Dendritic cell treated with granulocyte-macrophage colony-stimulating factor and Interleukin-4, amounts not matched to agents 40 ng/mL and 50 ng/mL, for 4 days (primary cell): ENCODE measurements at regions not wholly inside any gene's neighbourhood (a gene's known extent, or its start where the extent isn't known, plus 50 kb on each side); places are given as distances from the start of the nearest gene placed in this dataset.
"Not testable (repeated sequence)": the region's sequence is repeated elsewhere in the genome, so short reads cannot be mapped to it uniquely, and the experiment has no call there.

ENCODE experiments used
- H3K27ac Mint-ChIP-seq: one replicate; pipeline ENCODE4 v1.8.0; 2022; ENCODE audit warnings: mild to moderate bottlenecking, mixed read lengths
- H3K27me3 Mint-ChIP-seq: one replicate; pipeline ENCODE4 v1.8.0; 2022; ENCODE audit warnings: mild to moderate bottlenecking, mixed read lengths
- H3K36me3 Mint-ChIP-seq: one replicate; pipeline ENCODE4 v1.8.0; 2022; ENCODE audit warnings: low read depth, mixed read lengths
- H3K4me1 Mint-ChIP-seq: one replicate; pipeline ENCODE4 v1.8.0; 2022; ENCODE audit warnings: low read depth, mixed read lengths
- H3K4me3 Mint-ChIP-seq: one replicate; pipeline ENCODE4 v1.8.0; 2022; ENCODE audit warnings: mild to moderate bottlenecking, moderate library complexity, mixed read lengths
- H3K9me3 Mint-ChIP-seq: one replicate; pipeline ENCODE4 v1.8.0; 2022; ENCODE audit warnings: mixed read lengths
- intact Hi-C: fragments of 100-400 bp; cut with micrococcal nuclease; formaldehyde crosslinking; loops from one replicate; pipeline ENCODE4 v1.15.0; 2022

DNA sequence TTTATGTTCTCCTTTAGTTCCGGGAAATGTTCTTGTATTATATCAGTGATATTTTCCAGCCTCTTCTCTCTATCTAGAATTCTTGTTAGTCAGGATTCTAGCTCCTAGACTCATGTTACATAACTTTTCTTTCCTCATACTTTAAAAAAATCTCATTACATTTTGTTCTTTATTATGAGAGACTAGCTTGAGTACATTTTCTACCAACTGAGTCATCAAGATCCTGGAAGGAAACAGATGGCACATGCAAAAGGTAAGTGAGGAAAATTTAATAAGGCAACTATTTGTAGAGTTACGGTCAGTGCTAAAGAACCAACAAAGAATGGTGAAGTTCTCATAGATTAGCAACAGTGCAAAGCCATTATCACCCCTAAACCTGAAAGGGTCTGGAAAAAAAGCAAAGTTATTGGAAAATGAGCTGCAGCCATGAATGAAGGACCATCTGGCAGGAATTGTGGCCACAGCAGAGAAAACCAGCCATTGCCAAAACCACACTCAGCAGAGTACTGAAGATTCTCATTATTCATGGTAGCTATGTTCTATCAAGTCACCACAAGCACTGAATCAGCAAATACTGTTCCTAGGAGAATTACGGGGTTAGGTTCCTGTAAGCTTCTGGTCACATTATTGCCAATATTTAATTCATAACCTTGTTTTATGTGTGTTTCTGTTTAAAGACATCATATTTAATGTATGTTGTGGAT, 98.3 kb upstream of the C7orf33 start:
- peaks cover 10% of the 10 kb centered on the region for H3K27me3 Mint-ChIP-seq
- no peak overlapping the region for H3K27ac Mint-ChIP-seq
- no peak overlapping the region for H3K4me3 Mint-ChIP-seq
- intact Hi-C loops, result no loop called here
- H3K36me3 Mint-ChIP-seq, result no peaks in the 10 kb centered on the region
- no peaks in the 10 kb centered on the region for H3K9me3 Mint-ChIP-seq
- no peaks in the 10 kb centered on the region for H3K4me1 Mint-ChIP-seq

DNA sequence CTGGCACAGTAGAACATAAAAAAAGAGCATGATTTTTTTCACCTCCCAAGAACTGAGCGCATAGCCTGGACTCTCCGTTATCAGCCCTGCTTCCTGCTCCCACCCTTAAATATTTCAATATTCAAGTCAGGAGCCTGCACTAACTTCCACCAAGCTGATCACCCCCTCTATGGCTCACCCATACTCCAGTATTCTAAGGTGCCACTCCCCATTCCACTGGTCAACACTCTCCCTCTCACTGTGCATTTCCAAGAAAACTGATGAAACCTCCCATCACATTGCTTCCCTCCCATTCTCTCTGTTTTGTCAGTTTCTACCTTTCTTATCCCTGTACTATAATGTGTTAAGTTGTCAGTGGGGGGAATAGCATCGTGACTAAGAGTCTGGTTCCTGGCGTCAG, 95.0 kb upstream of the C7orf33 start:
- intact Hi-C loops, result no loop called here
- H3K4me1 Mint-ChIP-seq, result no peaks in the 10 kb centered on the region
- no peak overlapping the region for H3K27ac Mint-ChIP-seq
- no peak overlapping the region for H3K4me3 Mint-ChIP-seq
- peaks cover 14% of the 10 kb centered on the region for H3K27me3 Mint-ChIP-seq
- no peaks in the 10 kb centered on the region for H3K9me3 Mint-ChIP-seq
- no peaks in the 10 kb centered on the region for H3K36me3 Mint-ChIP-seq

DNA sequence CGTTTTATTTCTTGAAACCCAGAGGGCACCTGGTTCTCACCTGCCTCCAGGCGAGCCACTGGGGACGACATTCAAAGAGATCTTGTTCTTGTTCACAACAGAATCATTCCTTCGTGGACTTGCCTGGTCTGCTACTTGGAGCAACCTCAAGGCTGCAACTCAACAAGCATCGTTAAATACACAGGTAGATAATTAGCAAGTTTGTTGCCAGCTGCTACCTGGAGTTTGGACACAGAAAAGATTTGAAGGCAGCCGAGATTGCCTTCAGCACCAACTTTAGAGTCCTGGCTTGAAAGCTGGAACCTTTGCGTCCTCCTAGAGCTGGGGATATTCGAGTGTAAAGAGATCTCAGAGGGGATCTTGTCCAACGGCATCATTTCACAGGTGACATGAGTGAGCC, 89.6 kb upstream of the C7orf33 start:
- H3K36me3 Mint-ChIP-seq, result no peaks in the 10 kb centered on the region
- peaks cover 19% of the 10 kb centered on the region for H3K27me3 Mint-ChIP-seq
- H3K4me3 Mint-ChIP-seq, result no peak overlapping the region
- H3K4me1 Mint-ChIP-seq, result no peaks in the 10 kb centered on the region
- intact Hi-C loops, result loop anchor here (10.0 kb wide), 1 partner anchor 594 kb away; the partner anchor contains the start of gene ZNF786
- H3K27ac Mint-ChIP-seq, result no peak overlapping the region
- no peaks in the 10 kb centered on the region for H3K9me3 Mint-ChIP-seq

DNA sequence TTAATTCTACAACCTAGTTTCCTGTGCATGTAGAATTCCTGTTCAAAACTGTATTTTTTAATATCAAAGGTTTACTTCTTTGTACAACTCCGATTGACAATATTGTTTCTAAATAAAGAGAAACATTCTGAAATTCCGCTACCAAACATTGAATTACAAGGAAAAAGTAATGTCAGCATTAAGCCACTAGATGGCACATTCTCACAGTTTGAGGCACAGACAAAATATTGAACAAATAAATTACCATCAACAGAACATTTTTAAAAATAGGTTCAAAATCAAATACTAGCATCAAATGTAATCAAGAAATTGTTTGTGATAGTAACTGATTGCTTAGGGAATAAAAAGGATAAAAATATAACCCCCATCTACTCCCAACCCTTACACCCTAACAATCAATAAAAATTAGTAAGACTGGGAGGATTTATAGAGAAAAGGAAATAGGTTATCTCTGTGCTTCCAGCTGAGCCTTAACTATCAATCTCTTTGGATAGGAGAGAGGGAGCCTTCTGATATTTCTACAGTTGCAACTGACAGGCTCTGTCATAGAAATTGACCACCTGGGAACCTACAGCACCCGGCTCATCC, 86.6 kb upstream of the C7orf33 start:
- H3K4me3 Mint-ChIP-seq, result no peak overlapping the region
- no peaks in the 10 kb centered on the region for H3K36me3 Mint-ChIP-seq
- no peak overlapping the region for H3K27ac Mint-ChIP-seq
- H3K4me1 Mint-ChIP-seq, result peaks cover 8% of the 10 kb centered on the region
- H3K9me3 Mint-ChIP-seq, result no peaks in the 10 kb centered on the region
- intact Hi-C loops, result loop anchor here (1.0 to 10.0 kb wide), 2 partner anchors 458 to 591 kb away; partner anchors contain the start of gene ZNF786
- H3K27me3 Mint-ChIP-seq, result peaks cover 19% of the 10 kb centered on the region

DNA sequence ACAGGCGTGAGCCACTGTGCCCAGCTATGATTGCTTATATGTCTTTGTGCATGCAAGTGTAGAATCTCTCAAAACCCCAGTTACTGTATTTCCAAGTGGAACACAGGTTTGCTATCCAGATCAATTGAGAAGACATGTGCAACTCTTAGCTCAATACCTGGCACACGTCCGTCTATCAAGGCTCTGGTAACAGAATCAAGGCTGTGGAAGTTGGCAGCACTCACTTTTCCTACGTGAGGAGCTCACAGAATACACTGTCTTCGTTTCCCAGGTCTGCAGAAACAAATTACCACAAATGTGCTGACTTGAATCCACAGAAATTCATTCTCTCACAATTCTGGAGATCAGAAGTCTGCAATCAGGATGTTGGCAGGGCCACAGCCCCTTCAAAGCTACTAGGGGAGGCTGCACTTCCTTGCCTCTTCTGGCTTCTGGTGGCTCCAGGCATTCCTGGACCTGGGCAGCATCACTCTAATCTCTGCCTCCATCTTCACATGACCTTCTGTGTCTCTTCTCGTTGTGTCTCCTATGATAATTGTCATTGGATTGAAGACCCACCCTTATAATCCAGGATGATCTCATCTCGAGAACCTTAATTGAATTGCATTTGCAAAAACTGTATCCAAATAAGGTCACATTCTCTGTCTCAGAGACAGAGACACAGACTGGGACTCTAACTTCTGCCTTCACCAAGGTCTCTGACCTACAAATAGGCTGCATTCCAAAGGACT, 84.8 kb upstream of the C7orf33 start:
- Mint-ChIP-seq H3K27me3 (peaks cover 14% of the 10 kb centered on the region), H3K9me3 (no peaks in the 10 kb centered on the region), H3K27ac (no peak overlapping the region), H3K4me1 (peaks cover 8% of the 10 kb centered on the region), H3K4me3 (no peak overlapping the region), H3K36me3 (no peaks in the 10 kb centered on the region)
- intact Hi-C loops, result loop anchor here (10.0 kb wide), 1 partner anchor 589 kb away; the partner anchor contains the start of gene ZNF786

DNA sequence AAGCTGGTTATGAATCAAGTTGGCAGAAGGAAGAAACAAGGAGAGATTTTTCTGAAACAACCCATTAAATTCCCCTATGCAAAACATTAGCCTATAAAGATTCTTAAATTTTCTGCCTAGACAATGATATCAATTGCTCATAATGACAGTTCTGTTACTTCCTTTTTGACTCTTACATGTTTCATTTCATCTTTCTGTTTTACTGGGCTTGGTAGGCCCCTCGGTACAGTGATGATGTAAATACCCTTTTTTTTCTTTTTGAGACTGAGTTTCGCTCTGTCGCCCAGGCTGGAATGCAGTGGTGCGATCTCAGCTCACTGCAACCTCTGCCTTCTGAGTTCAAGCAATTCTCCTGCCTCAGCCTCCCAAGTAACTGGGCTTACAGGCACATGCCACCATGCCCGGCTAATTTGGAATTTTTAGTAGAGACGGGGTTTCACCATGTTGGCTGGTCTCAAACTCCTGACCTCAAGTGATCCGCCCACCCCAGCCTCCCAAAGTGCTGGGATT, 83.4 kb upstream of the C7orf33 start:
- not testable (repeated sequence) for H3K27ac Mint-ChIP-seq, H3K4me3 Mint-ChIP-seq, H3K9me3 Mint-ChIP-seq

DNA sequence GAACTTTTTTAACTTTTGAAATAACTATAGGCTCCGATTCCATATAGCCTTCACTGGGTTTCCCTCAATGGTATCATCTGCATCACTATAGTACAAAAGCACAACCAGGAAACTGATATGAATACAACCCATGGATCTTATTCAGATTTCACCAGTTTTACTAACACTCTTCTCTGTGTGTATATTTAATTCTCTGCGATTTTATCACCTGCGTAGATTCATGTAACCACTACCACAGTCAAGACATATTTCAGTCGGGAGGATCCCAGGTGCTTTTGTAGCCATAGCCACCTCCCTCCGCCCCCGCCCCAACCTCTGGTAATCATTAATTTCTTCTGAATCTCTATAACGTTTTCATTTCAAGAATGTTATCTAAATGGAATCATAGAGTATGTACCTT, 82.8 kb upstream of the C7orf33 start:
- Mint-ChIP-seq H3K36me3 (no peaks in the 10 kb centered on the region), H3K4me3 (no peak overlapping the region), H3K27me3 (peaks cover 1% of the 10 kb centered on the region), H3K27ac (no peak overlapping the region), H3K9me3 (no peaks in the 10 kb centered on the region), H3K4me1 (peaks cover 8% of the 10 kb centered on the region)
- intact Hi-C loops, result loop anchor here (10.0 kb wide), 1 partner anchor 587 kb away; the partner anchor contains the start of gene ZNF786

More for the DNA sequence above, 83.4 kb upstream of the C7orf33 start:
- intact Hi-C loops, result loop anchor here (10.0 kb wide), 1 partner anchor 588 kb away; the partner anchor contains the start of gene ZNF786
- not testable (repeated sequence) for H3K27me3 Mint-ChIP-seq, H3K36me3 Mint-ChIP-seq, H3K4me1 Mint-ChIP-seq

DNA sequence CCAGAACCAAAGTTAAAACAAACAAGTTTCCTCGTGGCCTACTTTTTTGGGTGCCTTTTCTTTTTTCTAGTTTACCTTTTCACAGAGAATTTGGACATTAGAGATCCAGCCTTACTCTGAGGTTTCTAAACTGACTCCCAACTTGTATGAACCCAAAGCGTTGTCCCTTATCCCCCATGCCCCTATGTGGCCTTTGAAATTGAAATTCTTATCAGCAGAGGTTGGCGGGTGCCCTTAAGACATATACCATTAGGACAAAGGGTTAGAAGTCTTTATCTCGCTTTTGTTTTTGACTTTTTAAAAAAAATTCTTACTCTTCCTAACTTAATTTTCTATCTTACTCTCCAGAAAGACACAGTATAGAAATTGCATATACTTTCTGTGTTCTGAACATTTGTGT, 76.3 kb upstream of the C7orf33 start:
- H3K36me3 Mint-ChIP-seq, result no peaks in the 10 kb centered on the region
- no peak overlapping the region for H3K4me3 Mint-ChIP-seq
- H3K27ac Mint-ChIP-seq, result no peak overlapping the region
- H3K27me3 Mint-ChIP-seq, result peaks cover 2% of the 10 kb centered on the region
- intact Hi-C loops, result no loop called here
- no peaks in the 10 kb centered on the region for H3K4me1 Mint-ChIP-seq
- no peaks in the 10 kb centered on the region for H3K9me3 Mint-ChIP-seq

DNA sequence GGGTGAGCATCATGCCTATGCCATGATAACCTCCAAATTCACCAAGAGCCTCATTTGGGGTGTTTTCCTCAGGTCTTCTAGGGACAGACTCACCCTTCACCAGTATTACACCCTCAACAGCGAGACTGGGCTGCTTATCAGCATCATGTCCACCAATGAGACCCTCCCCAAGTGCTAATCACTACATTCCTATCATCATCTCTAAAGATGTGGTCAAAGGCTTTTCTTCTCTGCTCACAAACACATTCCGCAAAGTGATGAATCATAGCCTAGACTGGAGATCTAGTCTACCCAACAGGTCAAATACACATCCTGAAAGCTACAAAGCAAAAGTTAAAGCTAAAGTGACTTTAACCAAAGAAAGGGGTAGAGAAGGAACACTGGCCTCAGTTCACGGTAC, 75.3 kb upstream of the C7orf33 start:
- Mint-ChIP-seq H3K27me3 (peaks cover 3% of the 10 kb centered on the region), H3K36me3 (no peaks in the 10 kb centered on the region), H3K9me3 (no peaks in the 10 kb centered on the region), H3K4me1 (no peaks in the 10 kb centered on the region), H3K4me3 (no peak overlapping the region), H3K27ac (no peak overlapping the region)
- intact Hi-C loops, result no loop called here

DNA sequence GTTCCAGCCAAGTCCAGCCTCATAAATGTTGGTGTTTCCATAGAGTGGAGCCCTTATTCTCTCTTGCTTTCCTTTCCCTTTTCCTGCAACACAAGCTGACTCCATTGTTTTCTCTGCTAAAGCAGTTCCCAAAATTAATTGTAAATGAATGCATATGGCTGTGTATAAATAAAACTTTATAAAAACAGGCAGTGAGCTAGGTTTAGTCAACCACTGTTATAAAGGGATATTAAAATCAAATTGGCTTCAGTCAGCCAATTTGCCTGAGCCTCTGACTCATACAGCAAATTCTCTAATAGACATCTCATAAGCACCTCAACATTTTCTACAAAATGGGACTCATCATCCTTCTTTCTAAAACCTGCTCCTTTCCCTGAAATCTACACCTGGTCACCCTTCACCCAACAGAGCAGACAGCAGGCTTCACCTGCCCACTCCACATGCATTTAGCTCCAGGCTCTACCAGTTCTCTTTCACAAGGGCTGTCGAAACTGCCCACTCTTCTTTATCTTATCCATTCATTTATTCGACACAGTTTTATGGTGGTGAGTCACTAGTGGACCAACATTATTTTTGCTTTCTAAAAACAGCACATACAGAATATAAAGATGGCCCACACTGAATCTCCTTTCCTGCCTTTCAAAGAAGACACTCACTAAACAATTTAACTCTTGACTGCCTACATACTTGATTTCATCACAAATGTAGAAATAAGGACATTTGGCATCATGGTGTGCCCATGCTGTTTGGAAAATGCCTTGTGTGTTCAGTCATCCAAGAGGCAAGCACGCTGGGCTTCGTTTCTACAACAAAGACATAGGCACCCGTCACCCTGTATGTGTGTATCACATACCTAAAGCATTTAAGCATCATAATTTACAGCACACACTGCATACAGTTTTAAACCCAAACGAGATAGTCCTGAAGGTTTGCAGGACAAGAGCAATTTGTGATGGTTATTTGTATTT, 74.6 kb upstream of the C7orf33 start:
- H3K36me3 Mint-ChIP-seq, result no peaks in the 10 kb centered on the region
- no peaks in the 10 kb centered on the region for H3K9me3 Mint-ChIP-seq
- no peak overlapping the region for H3K4me3 Mint-ChIP-seq
- H3K27ac Mint-ChIP-seq, result no peak overlapping the region
- intact Hi-C loops, result no loop called here
- H3K27me3 Mint-ChIP-seq, result peaks cover 4% of the 10 kb centered on the region
- no peaks in the 10 kb centered on the region for H3K4me1 Mint-ChIP-seq

DNA sequence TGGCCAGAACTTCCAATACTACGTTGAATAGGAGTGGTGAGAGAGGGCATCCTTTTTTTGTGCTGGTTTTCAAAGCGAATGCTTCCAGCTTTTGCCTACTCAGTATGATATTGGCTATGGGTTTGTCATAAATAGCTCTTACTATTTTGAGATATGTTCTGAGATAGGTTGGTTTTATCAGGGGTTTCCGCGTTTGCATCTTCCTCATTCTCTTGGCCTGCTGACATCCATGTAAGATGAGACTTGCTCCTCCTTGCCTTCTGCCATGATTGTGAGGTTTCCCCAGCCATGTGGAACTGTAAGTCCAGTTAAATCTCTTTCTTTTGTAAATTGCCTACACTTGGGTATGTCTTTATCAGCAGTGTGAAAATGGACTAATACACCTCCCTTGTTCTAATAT, 71.2 kb upstream of the C7orf33 start:
- H3K27me3 Mint-ChIP-seq, H3K27ac Mint-ChIP-seq, H3K9me3 Mint-ChIP-seq, H3K4me1 Mint-ChIP-seq, intact Hi-C loops, H3K36me3 Mint-ChIP-seq, H3K4me3 Mint-ChIP-seq: not testable (repeated sequence)

DNA sequence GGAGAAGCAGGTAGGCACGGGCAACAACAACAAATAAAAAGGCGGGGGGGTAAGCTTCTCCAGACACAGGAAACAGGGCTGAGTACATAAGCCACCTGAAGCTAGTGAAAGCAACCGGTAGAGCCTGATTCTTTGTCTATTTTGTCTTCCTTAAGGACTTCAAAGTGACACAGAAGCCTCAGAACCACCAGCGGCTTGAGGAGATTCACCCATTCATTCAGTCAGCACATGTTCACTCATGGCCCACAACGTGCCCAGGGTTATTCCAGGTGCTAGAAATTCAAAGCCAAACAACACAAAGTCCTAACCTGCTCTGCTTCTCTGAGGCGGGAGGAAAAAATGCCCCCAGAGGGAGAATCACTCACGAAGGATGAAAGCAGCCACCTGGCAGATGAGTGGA, 69.3 kb upstream of the C7orf33 start:
- H3K27ac Mint-ChIP-seq, result no peak overlapping the region
- H3K4me1 Mint-ChIP-seq, result no peaks in the 10 kb centered on the region
- H3K27me3 Mint-ChIP-seq, result peaks cover 16% of the 10 kb centered on the region
- no peak overlapping the region for H3K4me3 Mint-ChIP-seq
- H3K9me3 Mint-ChIP-seq, result no peaks in the 10 kb centered on the region
- intact Hi-C loops, result loop anchor here (10.0 kb wide), 1 partner anchor 256 kb away; no protein-coding TSS in a partner anchor
- H3K36me3 Mint-ChIP-seq, result no peaks in the 10 kb centered on the region

DNA sequence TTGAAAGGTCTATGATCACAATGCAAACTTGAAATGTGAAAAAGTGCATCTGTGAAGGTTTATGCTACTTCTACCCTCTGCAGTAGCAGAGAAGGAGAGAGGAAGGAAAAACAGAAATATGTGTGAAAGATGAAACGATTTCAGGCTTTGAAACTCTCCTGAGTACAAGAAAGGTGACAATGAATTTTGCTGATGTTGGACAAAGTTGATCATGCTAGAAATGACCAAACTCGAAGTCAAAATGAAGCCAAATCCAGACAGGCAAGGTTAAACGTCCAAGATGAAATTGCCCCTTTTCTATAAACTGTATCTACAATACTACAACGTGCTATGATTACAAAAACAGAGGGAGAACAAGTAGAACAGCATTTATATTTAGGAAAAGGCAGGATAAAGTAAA, 67.0 kb upstream of the C7orf33 start:
- Mint-ChIP-seq H3K27ac (no peak overlapping the region), H3K36me3 (no peaks in the 10 kb centered on the region), H3K4me3 (no peak overlapping the region), H3K27me3 (peaks cover 18% of the 10 kb centered on the region), H3K9me3 (no peaks in the 10 kb centered on the region), H3K4me1 (peaks cover 4% of the 10 kb centered on the region)
- intact Hi-C loops, result loop anchor here (10.0 kb wide), 1 partner anchor 259 kb away; no protein-coding TSS in a partner anchor
